A549 (cell line): ENCODE measurements at regions not wholly inside any gene's neighbourhood (a gene's known extent, or its start where the extent isn't known, plus 50 kb on each side); places are given as distances from the start of the nearest gene placed in this dataset.
A peak's percentile ranks its signal among the peaks of the same experiment; 100 is the strongest.

Experiments
- ATAC-seq, 2 experiments: fragments of 200-7000 bp in 1 of 2; fragments of >200 bp in 1 of 2; cut with Nextera tagmentation in 1 of 2; cut with Tn5 transposase in 1 of 2; 3 replicates each; pipeline versions ENCODE4 v1.8.0 to v1.9.1; 2018 to 2020; ENCODE audit warnings: mild to moderate bottlenecking in 1 of 2, moderate library complexity in 1 of 2
- CTCF ChIA-PET: fragments of 300-600 bp; sonication (Branson Sonifier 250); formaldehyde crosslinking; extraction: SDS; loops from one replicate; lab custom pipeline; 2021; ENCODE audit warnings: antibody characterized with exemption, inconsistent platforms; lab: Yijun Ruan, JAX
- POLR2A ChIA-PET: fragments of 350-600 bp; formaldehyde crosslinking; extraction: SDS; loops from one replicate; lab custom pipeline; 2021; ENCODE audit warnings: antibody characterized with exemption, inconsistent platforms; lab: Yijun Ruan, JAX
- DNase-seq, 2 experiments: peaks; one replicate each; pipeline versions ENCODE4 v3.0.0 to v3.0.0-alpha.2; 2011 to 2016; ENCODE audit warnings: low read depth in 1 of 2, low spot score in 1 of 2
- FAIRE-seq: peaks from 2 replicates; lab custom pipeline; 2011; peaks lifted over from hg19 to GRCh38; lab: Jason Lieb, UNC
- H3K27ac ChIP-seq, 2 experiments: fragments of >200 bp; sonication (Bioruptor Twin); formaldehyde crosslinking; 3 replicates each; pipeline ENCODE4 v1.5.1; 2016 to 2017
- H3K4me1 ChIP-seq: fragments of >200 bp; sonication (Bioruptor Twin); formaldehyde crosslinking; 3 replicates; pipeline ENCODE4 v1.6.1; 2016
- H3K4me2 ChIP-seq: fragments of >200 bp; sonication (Bioruptor Twin); formaldehyde crosslinking; 3 replicates; pipeline ENCODE4 v1.6.1; 2016
- H3K4me3 ChIP-seq: fragments of >200 bp; sonication (Bioruptor Twin); formaldehyde crosslinking; 3 replicates; pipeline ENCODE4 v1.5.1; 2016
- H3K9me3 ChIP-seq: fragments of >200 bp; sonication (Bioruptor Twin); formaldehyde crosslinking; 3 replicates; pipeline ENCODE4 v1.6.1; 2016
- CBX2 ChIP-seq: fragments of 200-600 bp; sonication (generic); IDR thresholded peaks from 2 replicates; pipeline ENCODE4 v1.6.1; 2016; ENCODE audit warnings: low read depth, mild to moderate bottlenecking, borderline replicate concordance
- CHD2 ChIP-seq: fragments of 150-350 bp; IDR thresholded peaks from 2 replicates; pipeline ENCODE4 v1.6.1; 2014; ENCODE audit warnings: low read length; ENCODE audit not compliant: partially characterized antibody
- EHF ChIP-seq: fragments of 250-450 bp; sonication (Bioruptor Pico); IDR thresholded peaks from 2 replicates; pipeline ENCODE4 v1.5.0; 2020; ENCODE audit warnings: mild to moderate bottlenecking
- EP300 ChIP-seq, 2 experiments: fragments of >200 bp; sonication (Bioruptor Twin); formaldehyde crosslinking; IDR thresholded peaks; 2 replicates in 1 of 2; 3 replicates in 1 of 2; pipeline ENCODE4 v1.6.1; 2016 to 2017
- FOSB ChIP-seq: fragments of 250-450 bp; sonication (Bioruptor Pico); IDR thresholded peaks from 2 replicates; pipeline ENCODE4 v1.5.0; 2020; ENCODE audit warnings: mild to moderate bottlenecking, moderate library complexity
- JUN ChIP-seq, 2 experiments: fragments of >200 bp; sonication (Bioruptor Twin); formaldehyde crosslinking; IDR thresholded peaks; 2 replicates in 1 of 2; 3 replicates in 1 of 2; pipeline ENCODE4 v1.6.1; 2016 to 2017
- JUNB ChIP-seq: fragments of >200 bp; sonication (Bioruptor Twin); formaldehyde crosslinking; IDR thresholded peaks from 2 replicates; pipeline ENCODE4 v1.6.1; 2016
- MAFK ChIP-seq: fragments of 450-650 bp; IDR thresholded peaks from 2 replicates; pipeline ENCODE4 v1.6.1; 2014; ENCODE audit not compliant: partially characterized antibody
- MAZ ChIP-seq: fragments of 150-350 bp; IDR thresholded peaks from 2 replicates; pipeline ENCODE4 v1.6.1; 2014; ENCODE audit warnings: antibody characterized with exemption, low read depth, low read length, borderline replicate concordance
- NR3C1 ChIP-seq: fragments of >200 bp; sonication (Bioruptor Twin); formaldehyde crosslinking; IDR thresholded peaks from 3 replicates; pipeline ENCODE4 v1.6.1; 2017
- POLR2A ChIP-seq: IDR thresholded peaks from 2 replicates; pipeline ENCODE4 v1.6.1; 2012; ENCODE audit warnings: mild to moderate bottlenecking, low read length
- POLR2AphosphoS2 ChIP-seq: conservative IDR thresholded peaks from 2 replicates; pipeline ENCODE4 v1.6.1; 2012; ENCODE audit warnings: low read length, improper control_type of control experiment, inconsistent platforms
- RAD21 ChIP-seq, 2 experiments: fragments of >200 bp in 1 of 2; sonication (Bioruptor Twin) in 1 of 2; formaldehyde crosslinking in 1 of 2; IDR thresholded peaks in 1 of 2; conservative IDR thresholded peaks in 1 of 2; 2 replicates in 1 of 2; 3 replicates in 1 of 2; pipeline ENCODE4 v1.6.1; 2012 to 2018; ENCODE audit warnings: inconsistent platforms in 1 of 2
- RARB ChIP-seq: fragments of 250-450 bp; sonication (Bioruptor Pico); IDR thresholded peaks from 2 replicates; pipeline ENCODE4 v1.8.0; 2021; ENCODE audit warnings: mild to moderate bottlenecking, moderate library complexity
- REST ChIP-seq: fragments of 200-600 bp; sonication (generic); IDR thresholded peaks from 2 replicates; pipeline ENCODE4 v1.6.1; 2016; ENCODE audit warnings: antibody characterized with exemption, mild to moderate bottlenecking, moderate library complexity
- SMC3 ChIP-seq: fragments of >200 bp; sonication (Bioruptor Twin); formaldehyde crosslinking; IDR thresholded peaks from 3 replicates; pipeline ENCODE4 v1.6.1; 2018; ENCODE audit warnings: inconsistent platforms
- SREBF2 ChIP-seq: fragments of 450-650 bp; IDR thresholded peaks from 2 replicates; pipeline ENCODE4 v1.6.1; 2014; ENCODE audit warnings: mild to moderate bottlenecking, moderate library complexity
- TP53 ChIP-seq: fragments of 250-450 bp; sonication (Bioruptor Pico); IDR thresholded peaks from 2 replicates; pipeline ENCODE4 v1.5.0; 2021; ENCODE audit warnings: mild to moderate bottlenecking, moderate library complexity
- ZSCAN20 ChIP-seq: fragments of 250-450 bp; sonication (Bioruptor Pico); IDR thresholded peaks from 2 replicates; pipeline ENCODE4 v1.8.0; 2022; ENCODE audit warnings: mild to moderate bottlenecking, moderate library complexity
- WGBS: methylation state at CpG from one replicate; pipeline ENCODE4 v1.1.6; 2017; ENCODE audit errors: missing lambda C conversion rate; 5-methylcytosine and 5-hydroxymethylcytosine counted together
- TF ChIP-seq, protein P1 (sequence below): fragments of 250-450 bp; sonication (Bioruptor Pico); IDR thresholded peaks from 2 replicates; pipeline ENCODE4 v1.5.0; 2021; ENCODE audit warnings: mild to moderate bottlenecking, moderate library complexity, borderline replicate concordance
- TF ChIP-seq, protein P2 (sequence below): IDR thresholded peaks from 2 replicates; pipeline ENCODE4 v1.6.1; 2012

DNA sequence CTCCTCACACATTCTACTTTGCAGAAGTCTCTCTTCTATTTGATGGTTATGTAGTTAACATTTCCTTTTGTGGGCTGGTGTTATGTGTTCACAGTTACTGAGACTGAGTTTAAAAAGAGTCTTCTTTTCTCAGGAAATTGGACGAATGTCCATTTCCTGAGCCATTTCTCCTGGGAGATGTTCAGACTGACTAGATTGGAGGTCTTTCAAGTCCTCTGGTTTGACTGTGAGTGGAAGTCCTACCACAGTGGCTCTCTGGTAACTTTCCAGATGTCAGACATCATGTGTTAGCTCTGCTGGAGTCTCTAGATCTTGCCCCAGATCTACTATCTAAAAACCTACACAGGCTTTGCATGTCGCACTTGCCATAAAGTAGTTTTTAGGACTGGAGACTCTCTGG, 116.0 kb downstream of the GALR1 start (continued):
- TF ChIP-seq JUNB (no peak), NR3C1 (no peak)

DNA sequence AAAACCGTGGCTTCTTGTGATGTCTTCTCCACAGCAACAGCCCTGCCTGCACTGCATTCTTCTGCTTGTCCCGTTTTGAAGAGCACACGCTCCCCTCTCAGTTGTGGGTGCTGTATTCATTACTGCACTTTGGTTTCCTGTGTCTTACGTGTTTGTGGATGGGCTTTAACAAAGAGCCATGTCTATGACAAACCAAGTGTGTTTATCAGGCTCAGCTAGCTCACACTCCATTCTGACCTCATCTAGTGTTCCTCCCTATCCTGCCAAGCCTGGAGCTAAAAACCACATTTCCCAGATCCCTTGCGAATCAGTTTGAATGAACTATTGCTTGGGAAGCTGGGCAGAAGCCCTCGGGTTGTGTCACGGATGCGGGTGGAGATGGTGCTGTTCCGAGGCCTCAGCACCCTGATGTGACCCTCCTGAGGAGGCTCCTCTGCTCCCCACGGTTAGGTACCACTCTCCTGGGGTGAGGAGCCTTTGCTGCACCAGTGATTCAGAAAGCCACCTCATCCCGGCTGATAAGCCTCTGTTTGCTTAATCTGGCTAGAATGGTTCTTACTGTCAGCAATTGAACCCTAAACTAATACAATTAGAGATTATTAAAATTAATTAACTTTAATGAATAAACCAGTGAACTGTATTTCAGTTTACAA, 116.5 kb downstream of the GALR1 start:
- no peak for DNase-seq
- Histone ChIP-seq H3K4me1 (no peaks in the 10 kb centered on the region), H3K27ac (no peak overlapping the region), H3K9me3 (peaks cover 8% of the 10 kb centered on the region; the same call in 1 of the 3 replicates), H3K4me2 (no peak overlapping the region), H3K4me3 (no peak overlapping the region)
- ATAC-seq = no peak
- ChIA-PET POLR2A (no interaction called here), CTCF (no interaction called here)
- TF ChIP-seq, protein P1, sequence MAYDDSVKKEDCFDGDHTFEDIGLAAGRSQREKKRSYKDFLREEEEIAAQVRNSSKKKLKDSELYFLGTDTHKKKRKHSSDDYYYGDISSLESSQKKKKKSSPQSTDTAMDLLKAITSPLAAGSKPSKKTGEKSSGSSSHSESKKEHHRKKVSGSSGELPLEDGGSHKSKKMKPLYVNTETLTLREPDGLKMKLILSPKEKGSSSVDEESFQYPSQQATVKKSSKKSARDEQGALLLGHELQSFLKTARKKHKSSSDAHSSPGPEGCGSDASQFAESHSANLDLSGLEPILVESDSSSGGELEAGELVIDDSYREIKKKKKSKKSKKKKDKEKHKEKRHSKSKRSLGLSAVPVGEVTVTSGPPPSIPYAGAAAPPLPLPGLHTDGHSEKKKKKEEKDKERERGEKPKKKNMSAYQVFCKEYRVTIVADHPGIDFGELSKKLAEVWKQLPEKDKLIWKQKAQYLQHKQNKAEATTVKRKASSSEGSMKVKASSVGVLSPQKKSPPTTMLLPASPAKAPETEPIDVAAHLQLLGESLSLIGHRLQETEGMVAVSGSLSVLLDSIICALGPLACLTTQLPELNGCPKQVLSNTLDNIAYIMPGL (CRISPR knock-in tag) = no peak
- no peak for TF ChIP-seq POLR2AphosphoS2
- TF ChIP-seq JUN (IDR thresholded peaks at IDR 0.05) = no peak
- TF ChIP-seq POLR2A = no peak
- TF ChIP-seq CBX2 = no peak
- no peak for TF ChIP-seq CHD2
- no peak for TF ChIP-seq MAZ
- 34% methylated on average over 10 of the region's 11 CpGs for WGBS
- no peak for FAIRE-seq

GRCh38 chr18:77366720-77367641, 117.3 kb downstream of the GALR1 start:
- Histone ChIP-seq H3K4me3 (peak overlapping the region; percentile 33), H3K27ac (no peak overlapping the region), H3K4me2 (peak overlapping the region; percentile 71), H3K9me3 (peaks cover 8% of the 10 kb centered on the region; the same call in 1 of the 3 replicates), H3K4me1 (no peaks in the 10 kb centered on the region)
- TF ChIP-seq RAD21 (conservative IDR thresholded peaks at IDR 0.05 in 1 of 2, IDR thresholded peaks at IDR 0.05 in 1 of 2) = no peak
- no peak for TF ChIP-seq FOSB (CRISPR knock-in tag)
- no peak for TF ChIP-seq TP53
- TF ChIP-seq MAFK = no peak
- TF ChIP-seq JUNB = no peak
- TF ChIP-seq RARB = no peak
- no peak for TF ChIP-seq ZSCAN20 (CRISPR knock-in tag)
- TF ChIP-seq REST = no peak
- no peak for TF ChIP-seq EHF
- TF ChIP-seq CBX2 = no peak
- no peak for TF ChIP-seq SREBF2
- no peak for TF ChIP-seq SMC3
- TF ChIP-seq MAZ = no peak
- TF ChIP-seq EP300 (IDR thresholded peaks at IDR 0.05) = no peak
- TF ChIP-seq, protein P2, sequence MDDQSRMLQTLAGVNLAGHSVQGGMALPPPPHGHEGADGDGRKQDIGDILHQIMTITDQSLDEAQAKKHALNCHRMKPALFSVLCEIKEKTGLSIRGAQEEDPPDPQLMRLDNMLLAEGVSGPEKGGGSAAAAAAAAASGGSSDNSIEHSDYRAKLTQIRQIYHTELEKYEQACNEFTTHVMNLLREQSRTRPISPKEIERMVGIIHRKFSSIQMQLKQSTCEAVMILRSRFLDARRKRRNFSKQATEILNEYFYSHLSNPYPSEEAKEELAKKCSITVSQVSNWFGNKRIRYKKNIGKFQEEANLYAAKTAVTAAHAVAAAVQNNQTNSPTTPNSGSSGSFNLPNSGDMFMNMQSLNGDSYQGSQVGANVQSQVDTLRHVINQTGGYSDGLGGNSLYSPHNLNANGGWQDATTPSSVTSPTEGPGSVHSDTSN = no peak
- POLR2A ChIA-PET = no interaction called here
- ATAC-seq (peak; percentile 70 to 78), DNase-seq (peak; percentile 5 to 56), FAIRE-seq (no peak)
- CTCF ChIA-PET = no interaction called here
- 29% methylated on average over 25 of the region's 27 CpGs for WGBS
